Testis (tissue), 2 donors: ENCODE measurements at regions not wholly inside any gene's neighbourhood (a gene's known extent, or its start where the extent isn't known, plus 50 kb on each side); places are given as distances from the start of the nearest gene placed in this dataset.

Experiments
- POLR2A ChIP-seq: fragments of 450-650 bp; IDR thresholded peaks from one replicate; pipeline ENCODE4 v1.6.1; 2017; ENCODE audit warnings: antibody characterized with exemption, mild to moderate bottlenecking, moderate library complexity
- TF ChIP-seq, protein P1 (sequence below), 3 experiments: fragments of 450-650 bp in 2 of 3; fragments of 200-600 bp in 1 of 3; sonication (generic) in 1 of 3; IDR thresholded peaks; one replicate each; pipeline ENCODE4 v1.5.1; 2016 to 2019; ENCODE audit warnings: antibody characterized with exemption in 3 of 3, mild to moderate bottlenecking in 2 of 3, moderate library complexity in 1 of 3

DNA sequence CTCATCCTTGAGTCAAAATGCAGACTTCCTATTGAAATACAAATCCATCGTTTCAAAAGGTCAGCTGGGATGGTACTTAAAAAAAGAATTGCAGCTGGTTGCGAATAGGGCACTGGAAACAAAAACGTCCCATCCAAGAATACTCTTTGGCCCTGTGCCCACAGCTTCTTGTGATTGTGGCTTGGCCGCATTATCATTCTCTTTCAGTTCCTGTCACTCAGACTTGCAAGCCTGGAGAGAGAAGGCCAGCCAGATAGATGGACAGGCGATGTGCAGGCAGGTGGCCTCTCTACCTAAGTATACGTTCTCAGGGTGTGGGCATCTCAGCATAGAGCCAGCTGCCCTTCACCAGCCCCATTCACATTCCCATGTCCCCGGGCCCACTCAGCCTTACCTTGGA lies 208.5 kb upstream of the ZNF536 start:
- TF ChIP-seq, protein P1, sequence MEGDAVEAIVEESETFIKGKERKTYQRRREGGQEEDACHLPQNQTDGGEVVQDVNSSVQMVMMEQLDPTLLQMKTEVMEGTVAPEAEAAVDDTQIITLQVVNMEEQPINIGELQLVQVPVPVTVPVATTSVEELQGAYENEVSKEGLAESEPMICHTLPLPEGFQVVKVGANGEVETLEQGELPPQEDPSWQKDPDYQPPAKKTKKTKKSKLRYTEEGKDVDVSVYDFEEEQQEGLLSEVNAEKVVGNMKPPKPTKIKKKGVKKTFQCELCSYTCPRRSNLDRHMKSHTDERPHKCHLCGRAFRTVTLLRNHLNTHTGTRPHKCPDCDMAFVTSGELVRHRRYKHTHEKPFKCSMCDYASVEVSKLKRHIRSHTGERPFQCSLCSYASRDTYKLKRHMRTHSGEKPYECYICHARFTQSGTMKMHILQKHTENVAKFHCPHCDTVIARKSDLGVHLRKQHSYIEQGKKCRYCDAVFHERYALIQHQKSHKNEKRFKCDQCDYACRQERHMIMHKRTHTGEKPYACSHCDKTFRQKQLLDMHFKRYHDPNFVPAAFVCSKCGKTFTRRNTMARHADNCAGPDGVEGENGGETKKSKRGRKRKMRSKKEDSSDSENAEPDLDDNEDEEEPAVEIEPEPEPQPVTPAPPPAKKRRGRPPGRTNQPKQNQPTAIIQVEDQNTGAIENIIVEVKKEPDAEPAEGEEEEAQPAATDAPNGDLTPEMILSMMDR (IDR thresholded peaks at IDR 0.05) = no peak
- TF ChIP-seq POLR2A = no peak
